NCI-H1105 (cell line): ENCODE measurements at regions not wholly inside any gene's neighbourhood (a gene's known extent, or its start where the extent isn't known, plus 50 kb on each side); places are given as distances from the start of the nearest gene placed in this dataset.

Source experiments
- DNase-seq: peaks from one replicate; lab custom pipeline; 2025; lab: John Stamatoyannopoulos, UW

DNA sequence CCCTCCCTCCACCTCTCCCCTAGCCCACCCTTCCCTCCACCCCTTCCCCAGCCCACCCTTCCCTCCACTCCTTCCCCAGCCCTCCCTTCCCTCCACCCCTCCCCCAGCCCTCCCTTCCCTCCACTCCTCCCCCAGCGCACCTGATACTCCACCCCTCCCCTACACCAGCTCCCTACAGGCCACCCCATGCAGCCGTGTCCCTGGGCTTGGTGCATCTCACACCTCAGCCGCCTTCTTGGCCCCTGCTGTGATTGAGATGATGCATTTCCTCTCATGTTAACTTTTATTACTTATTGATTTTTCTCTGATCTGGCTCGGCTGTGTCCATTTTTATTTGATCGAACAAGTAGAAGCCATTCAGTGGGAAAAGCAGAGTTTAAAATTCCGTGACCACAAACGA is 243.8 kb downstream of the MATN1 start:
- DNase-seq: no peak

DNA sequence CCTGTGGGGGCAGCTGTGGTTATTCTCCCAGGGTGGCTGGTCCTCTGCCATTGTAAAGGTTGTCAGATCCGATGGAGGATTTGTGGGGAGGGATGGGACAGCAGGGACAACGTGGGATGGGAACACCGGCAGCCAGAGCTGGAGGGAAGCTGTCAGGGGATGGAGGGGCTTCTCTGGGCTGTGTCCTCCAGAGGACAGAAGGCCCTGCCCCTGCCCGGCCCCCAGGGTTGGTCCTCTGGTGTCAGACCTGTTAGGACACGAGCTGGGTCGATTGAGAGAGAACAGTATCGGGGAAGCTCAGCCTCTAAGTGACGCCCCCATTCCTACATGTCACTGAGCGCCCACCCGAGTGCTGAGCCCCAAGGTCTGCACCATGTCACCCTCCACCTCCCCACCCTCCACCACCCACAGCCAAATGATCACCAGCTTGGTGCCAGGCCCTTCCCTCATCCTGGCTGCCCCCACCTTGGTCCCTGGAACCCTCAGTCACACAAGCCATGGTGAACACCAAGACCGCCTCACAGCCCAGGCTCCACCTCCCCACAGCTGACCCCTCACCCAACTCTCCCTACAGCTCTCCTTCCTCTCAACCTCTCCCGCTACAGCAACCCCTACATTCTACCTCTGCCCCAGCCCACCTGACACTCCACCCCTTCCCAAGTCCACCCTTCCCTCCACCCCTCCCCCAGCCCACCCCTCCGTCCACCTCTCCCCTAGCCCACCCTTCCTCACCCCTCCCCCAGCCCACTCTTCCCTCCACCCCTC is 244.4 kb downstream of the MATN1 start:
- no peak for DNase-seq

DNA sequence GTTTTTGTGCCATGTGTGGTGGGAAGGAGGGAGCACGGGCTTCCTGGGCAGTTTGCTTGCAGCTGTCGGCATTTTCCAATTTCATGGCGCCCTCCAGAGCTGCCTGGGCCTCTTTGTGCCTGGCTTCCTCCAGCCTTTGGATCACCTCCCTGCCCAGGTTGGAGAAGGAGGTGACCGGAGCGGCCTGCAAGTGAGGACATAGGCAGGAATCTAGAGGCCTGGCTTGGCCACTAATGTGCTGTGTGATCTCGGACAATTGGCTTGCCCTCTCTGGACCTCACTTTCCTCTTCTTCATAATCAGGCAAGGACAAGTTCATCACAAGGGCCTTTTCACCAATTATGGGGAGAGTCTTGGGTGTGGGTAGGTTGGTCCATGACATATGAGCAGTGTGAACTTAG is 245.1 kb downstream of the MATN1 start:
- DNase-seq: no peak

DNA sequence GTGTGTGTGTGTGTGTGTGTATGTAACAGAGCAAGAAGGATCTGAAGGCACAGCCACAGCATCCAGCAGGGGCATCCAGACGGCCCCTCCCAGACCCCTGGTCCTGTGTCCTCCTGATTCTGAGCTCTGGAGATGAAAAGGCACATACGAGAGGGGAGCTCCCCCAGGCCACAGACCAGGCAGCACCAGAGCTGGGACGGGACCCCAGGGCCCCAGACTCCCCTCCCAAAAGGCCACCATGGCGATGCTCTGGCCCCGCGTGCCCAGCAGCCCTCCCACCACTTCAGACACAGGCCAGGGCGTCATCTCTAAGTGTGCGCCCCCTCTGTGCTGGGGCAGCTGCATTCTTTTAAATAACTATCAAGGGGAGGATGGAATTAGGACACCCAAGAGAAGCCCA is 245.8 kb downstream of the MATN1 start:
- no peak for DNase-seq

DNA sequence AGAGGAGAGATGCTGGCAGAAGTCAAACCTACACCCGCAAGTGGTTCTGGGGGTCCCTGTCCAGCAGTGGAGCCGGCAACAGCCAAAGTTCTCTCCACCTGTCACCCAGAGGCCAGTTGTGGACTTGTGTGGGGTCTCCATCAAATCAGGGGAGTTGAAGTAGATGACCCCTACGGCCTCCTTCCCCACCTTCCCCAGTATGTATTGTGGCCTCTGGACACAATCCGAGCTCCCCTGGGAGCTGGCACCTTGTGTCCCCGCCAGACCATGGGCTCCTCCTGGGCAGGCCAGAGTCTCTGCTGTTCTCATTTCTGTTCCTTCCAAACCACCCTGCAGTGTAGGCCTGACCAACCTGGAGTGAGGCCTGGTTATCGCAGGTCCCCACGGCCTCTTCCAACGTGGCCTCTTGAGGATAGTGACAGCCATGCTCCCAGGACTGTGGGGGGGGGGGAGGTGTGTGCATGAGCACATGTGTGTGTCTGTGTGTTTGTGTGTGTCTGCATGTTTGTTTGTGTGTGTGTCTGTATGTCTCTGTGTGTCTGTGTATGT is 246.4 kb downstream of the MATN1 start:
- DNase-seq: no peak

DNA sequence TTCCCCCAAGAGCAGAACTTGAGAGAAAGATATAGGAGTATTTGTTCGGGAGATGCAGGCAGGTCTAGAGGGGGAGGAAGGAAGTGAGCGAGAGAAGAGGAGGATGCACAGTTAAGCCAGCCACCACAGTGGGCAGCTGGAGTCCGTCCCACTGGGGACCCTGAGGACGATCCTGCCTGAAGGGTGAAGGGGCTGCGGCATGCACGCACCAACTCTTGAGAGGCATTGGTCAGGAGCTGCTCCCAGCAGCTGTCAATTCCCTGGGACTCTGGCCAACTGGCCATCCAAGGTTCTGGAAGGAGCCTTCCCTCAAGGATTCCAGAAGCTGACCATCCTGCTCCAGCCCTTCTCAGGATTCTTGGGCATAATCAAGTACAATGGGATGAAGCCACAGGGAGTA is 246.9 kb downstream of the MATN1 start:
- DNase-seq: no peak

DNA sequence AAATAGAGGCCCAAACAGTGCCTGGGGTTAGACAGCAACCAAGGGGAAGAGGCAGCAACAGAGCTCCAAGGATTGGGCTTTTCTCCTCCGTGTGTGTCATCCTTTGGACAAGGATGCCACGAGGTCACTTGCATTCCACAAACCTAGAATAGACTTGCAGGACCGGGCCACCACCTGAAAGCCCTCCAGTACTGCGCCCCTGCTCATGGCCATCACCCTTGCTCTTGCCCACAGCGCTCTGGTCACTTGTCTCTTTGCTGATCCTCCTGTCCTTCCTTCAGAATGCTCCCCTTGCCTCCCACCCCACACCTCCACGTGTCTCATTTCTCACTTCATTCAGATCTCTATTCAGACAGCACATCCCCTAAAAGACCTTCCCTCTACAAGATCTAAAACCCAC is 247.4 kb downstream of the MATN1 start:
- no peak for DNase-seq

DNA sequence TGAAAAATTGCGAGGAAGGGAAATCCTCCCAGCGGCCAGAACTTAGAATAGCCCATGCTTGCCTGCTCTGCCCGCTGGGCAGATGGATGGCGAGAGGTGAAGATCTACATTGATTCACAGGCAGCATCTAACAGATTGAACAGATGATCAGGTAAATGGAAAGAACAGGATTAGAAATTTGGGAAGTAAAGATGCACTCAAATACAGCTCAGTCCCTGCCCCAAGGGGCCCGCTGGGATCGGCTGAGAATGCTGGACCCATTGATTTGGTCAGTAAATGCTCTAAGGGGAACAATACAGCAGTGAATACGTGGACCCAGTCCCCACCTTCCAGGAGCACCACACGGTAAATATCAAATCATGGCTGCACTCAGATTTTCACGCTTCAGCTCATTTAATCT is 248.2 kb downstream of the MATN1 start:
- DNase-seq: no peak

DNA sequence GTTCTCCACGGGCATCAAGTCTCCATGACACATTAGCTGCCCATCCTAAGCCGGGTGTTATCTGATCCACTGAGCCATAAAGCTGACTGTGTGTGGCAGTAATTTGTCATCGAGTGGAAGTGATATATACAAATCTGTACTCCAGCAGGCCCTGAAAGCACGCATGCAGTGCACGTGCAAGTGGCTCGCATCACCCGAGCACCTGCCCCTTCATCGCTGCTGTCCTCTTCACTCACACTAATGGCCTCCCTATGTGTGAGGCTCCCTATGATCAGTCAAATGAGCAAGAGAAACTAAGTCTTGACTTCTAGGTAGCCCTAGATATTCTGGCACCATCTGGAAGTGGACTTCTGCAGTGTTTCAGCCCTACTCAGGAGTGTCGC is 248.6 kb downstream of the MATN1 start:
- no peak for DNase-seq

DNA sequence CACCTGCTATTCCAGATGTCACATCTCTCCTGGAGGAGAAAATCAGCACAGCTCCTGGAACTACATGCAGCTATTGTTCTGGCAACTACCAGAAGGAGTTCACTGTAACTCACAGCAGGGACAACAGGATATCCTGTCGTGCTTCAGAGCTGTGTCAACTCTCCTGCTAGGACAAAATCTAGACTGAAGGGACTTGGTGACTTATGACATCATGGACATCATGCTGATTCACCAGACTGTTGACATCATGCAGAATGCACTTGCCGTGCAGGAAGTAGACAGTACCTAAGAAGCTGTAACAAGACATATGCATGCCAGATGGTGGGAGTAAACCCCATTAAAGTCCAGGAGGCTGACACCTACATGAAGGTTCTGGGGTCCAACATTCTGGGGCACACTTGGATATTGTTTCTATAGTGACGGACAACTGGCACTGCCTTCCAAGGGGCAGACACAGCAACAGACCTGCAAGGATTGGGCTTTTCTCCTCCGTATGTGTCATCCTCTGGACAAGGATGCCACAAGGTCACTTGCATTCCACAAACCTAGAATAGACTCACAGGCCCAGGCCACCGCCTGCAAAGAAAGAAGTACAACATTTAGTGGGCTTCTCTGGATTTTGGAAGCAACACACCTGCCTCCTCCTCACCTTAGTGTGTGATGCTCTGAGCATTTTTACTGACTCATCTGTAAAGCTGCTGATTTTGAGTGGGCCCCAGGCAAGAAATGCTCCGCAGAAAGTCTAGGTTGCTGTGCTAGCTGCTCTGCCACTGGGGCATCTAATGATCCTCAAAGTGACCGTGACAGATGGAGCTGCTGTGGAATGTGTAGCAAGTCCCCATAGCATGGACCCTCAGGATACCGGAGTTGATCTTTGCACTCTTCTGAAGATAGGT is 249.2 kb downstream of the MATN1 start:
- DNase-seq: no peak

DNA sequence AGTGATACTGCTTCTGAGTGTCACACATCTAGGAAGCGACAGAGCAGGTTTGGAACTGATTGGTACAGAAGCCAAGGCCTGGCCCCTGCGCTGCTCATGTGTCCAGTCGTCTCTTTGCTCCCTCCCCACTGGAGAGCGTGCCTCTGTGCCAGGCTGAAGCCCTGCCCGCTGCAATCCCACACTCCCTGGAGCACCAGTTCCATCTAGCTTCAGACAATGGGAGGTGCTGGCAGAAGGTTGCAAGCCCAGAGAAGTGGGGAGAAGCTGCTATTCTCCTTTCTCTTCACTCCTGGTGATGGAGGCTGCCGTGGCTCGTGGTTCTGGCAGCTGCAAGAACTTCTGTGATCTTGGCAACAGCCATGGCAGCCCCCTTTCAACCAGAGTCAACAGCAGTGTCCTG is 250.9 kb downstream of the MATN1 start:
- no peak for DNase-seq

DNA sequence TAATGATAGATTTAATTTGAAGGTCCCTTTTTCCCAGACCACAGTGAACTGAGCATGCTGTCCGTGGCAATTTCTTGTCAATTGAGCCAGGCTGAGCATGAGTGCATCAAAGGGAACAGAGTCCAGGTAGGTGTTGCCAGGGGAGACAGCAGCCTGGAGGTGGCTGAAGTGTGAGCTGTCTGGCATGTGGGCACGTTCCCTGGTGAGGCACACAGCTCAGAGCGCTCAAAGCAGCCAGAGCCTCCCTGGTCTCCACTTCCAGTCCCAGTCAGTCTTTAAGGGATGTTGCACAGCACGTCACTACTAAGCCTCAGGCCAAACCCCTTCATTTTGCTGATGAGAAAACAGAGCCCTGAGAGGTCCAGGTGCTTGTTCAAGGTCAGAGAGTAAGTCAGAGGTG is 251.4 kb downstream of the MATN1 start:
- no peak for DNase-seq

DNA sequence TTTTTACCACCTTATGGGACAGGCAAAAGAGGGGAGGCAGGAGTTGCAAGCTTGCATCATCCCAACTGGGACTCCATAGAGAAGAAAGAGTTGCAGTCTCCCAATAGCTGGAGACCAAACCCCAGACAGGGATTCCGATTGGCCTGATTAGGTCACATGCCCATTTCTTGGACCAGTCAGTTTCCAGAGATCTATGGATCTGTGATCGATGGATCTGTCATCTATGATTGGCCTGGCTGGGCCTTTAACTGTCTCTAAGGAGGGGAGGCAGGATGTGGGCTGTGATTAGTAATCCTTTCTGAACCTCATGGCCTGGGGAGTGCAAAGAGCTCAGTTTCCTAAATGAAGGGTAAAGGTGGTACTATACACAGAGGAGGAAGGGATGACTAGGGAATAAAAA is 252.1 kb downstream of the MATN1 start:
- DNase-seq: no peak

DNA sequence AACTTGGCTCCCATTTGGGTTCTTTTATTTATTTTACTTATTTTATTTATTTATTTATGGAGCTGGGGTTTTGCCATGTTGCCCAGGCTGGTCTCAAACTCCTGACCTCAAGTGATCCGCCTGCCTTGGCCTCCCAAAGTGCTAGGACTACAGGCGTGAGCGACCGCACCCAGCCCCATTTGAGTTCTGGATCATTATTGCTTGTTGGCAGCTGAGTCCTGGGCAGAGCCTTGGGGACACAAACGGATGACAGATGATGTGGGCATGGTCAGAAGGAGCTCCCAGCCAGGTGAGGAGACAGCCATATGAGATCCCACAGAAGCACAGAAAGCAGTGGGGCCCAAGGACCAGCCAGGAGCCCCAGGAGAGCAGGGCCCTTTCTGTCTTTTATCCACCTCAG is 254.0 kb downstream of the MATN1 start:
- DNase-seq: no peak

DNA sequence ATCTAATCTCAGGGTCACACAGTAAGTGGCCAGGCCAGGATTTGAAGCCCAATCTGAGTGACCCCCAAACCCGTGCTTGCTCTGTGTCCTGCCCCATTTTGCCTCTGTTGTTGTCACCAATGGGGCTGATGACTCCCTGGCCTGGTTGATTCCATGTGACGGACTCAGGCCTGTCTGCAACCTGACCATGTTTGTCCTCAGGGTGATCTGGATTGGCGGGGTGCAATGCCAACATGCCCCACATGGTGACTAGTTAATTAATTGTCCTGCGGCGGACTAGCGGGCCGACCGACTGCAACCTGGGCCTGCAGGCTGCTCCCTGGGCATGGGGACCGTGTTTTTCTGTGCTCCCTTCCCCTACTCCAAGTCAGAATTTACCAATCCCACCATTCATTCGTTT is 256.3 kb downstream of the MATN1 start:
- no peak for DNase-seq

DNA sequence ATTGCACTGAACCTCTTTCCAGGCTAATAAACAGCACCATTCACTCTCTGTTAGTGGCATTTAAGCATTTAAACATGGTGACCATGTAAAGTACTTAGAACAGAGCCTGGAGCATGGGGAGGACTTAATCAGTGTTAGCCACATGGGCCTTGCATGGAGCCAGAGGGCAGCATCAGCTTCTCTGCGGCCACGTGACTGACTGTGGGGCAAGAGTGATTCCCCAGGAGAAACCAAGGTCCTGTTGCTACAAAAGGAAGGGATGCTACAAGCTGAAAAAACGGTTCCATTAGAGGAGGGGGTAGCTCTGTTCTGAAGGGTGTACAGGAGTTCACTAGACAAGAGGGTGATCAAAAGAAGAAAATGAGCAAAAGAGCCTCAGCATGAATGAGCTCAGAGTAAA is 256.8 kb downstream of the MATN1 start:
- no peak for DNase-seq

DNA sequence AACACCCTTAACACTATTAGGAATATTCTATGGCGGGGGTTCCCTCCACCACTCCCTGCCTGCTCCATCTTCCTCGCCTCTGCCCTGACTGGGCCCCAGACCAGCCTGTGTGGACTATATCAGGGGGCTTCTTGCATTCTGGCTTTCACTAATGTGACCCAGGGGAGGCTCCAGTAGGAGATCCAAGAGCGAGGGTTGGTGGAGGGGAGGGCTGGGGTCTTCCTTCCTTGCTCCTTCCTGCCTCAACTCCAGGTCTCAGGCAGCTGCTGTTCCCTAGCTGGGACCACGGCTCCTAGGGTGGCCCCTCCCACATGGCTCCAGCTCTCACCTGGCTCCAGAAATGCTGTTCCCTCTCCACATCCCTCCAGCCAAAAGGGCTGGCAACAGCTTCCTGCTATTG is 257.4 kb downstream of the MATN1 start:
- no peak for DNase-seq

DNA sequence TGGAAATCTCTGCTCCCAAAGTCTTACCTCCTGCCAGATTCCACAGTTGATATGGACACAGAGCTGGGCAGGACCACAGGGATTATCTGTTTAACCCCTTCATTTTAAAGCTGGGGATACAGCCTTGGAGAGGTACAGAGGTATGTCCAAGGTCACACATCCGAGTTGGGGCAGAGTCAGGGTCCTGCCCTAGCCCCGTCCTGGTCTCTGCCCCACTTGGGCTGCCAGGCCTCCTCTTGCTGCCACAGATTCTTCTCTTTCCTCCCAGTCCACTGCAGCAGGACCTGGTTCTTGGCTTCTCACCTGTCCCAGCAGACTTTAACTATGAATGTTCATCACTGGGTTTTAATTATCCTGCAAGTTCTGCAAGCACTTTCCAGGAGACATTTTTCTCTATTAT is 258.3 kb downstream of the MATN1 start:
- DNase-seq: no peak

DNA sequence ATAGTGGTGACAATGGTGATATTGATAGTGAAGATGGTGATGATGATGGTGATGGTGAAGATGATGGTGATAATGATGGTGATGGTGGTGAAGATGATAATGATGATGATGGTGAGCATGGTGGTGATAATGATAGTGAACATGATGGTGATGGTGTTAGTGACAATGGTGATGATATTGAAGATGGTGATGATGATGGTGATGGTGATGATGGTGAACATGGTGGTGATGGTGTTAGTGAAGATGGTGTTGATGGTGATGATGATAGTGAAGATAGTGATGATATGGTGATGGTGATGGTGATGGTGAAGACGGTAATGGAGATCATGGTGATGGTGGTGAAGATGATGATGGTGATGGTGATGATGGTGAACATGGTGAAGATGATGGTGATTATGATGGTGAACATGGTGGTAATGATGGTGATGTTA is 259.2 kb downstream of the MATN1 start:
- no peak for DNase-seq

DNA sequence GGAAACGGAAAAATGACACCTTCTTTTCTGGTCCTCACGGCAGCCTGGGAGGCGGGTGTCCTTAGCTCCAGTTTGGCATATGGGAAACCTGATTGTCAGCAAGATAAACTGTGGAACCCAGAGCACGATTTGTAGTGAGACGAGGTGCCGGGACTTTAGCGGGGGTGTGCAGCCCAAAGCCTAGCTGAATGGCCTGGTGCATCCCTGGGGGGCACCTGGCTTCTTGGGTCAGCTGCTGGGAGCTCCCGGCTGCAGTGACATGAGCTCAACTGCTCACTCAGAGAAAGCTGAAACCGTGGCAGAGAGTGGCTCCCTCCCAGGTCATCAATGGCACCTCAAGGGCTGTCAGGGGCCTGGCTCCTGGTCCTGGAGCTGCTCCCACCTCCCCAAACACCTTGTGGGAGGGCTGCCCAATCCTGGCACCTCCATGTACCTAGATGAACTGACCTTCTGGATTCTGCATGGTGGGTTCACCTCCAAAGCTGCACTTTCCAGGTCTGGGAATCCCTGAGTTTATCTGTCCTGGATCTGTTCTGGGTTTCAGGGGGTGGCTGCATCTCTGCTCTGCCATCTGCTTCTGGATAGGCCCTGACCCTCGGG is 260.5 kb downstream of the MATN1 start:
- DNase-seq: no peak

DNA sequence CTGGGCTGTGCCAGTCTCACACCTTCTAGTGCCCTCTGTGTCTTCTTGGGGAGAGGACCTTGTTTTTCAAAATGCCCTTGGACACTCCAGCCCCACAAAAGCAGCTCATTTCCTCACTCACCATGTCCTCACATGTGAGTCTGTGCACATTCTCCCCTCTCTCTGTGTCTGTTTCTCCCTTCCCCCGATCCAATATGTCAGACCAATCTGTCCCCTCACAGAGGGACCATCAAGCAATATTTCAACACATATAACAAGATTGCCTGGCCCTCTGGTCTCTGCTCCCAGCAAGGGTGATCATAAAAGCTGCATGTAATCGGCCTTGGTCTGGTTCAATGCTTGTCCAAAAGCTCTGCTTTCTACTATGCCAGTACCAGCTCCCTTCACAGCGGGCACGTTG is 261.2 kb downstream of the MATN1 start:
- no peak for DNase-seq

DNA sequence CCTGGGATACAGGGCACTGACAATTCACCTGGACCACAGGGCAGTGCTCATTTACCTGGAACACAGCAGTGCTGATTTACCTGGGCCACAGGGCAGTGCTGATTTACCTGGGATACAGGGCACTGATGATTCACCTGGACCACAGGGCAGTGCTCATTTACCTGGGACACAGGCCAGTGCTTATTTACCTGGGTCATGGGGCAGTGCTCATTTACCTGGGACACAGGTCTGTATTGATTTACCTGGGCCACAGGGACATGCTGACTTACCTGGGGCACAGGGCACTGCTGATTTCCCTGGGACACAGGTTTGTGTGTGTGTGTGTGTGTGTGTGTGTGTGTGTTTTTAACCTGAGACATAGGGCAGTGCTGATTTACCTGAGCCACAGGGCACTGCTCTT is 261.7 kb downstream of the MATN1 start:
- no peak for DNase-seq

DNA sequence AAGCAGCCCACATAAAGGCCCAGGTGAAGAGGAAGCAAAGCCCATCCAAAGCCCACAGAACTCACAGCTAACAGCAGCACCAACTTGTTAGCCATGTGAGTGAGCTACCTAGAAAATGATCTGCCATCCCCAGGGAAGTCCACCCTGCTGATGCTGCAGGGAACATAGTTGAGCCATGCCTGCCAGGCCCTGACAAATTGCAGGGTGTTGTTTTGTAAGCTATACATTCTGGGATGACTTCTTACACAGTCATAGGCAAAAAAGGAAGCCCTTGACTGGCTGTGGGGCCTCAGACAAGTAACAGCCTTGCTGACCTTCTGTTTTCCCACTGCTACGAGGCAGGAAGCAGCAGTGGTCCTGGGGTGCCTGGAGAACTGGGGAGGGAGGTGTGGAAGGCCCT is 262.7 kb downstream of the MATN1 start:
- DNase-seq: no peak
